GM19099 (cell line): ENCODE measurements at regions not wholly inside any gene's neighbourhood (a gene's known extent, or its start where the extent isn't known, plus 50 kb on each side); places are given as distances from the start of the nearest gene placed in this dataset.

Source experiments
- POLR2A ChIP-seq: IDR thresholded peaks from 3 replicates; pipeline ENCODE4 v1.6.1; 2011; ENCODE audit warnings: low read depth; ENCODE audit not compliant: insufficient read length; ENCODE audit errors: extremely low read depth

- no peak for TF ChIP-seq POLR2A
Observed at GRCh38 chr1:4557949-4558348, 96.5 kb upstream of the AJAP1 start.

GRCh38 chr1:4561205-4561604 is 93.2 kb upstream of the AJAP1 start:
- TF ChIP-seq POLR2A = no peak

- TF ChIP-seq POLR2A = no peak
Observed at GRCh38 chr1:4562321-4562720, 92.1 kb upstream of the AJAP1 start.

GRCh38 chr1:4563586-4563985 is 90.8 kb upstream of the AJAP1 start:
- TF ChIP-seq POLR2A = no peak

- TF ChIP-seq POLR2A = no peak
Observed at GRCh38 chr1:4564051-4564450, 90.4 kb upstream of the AJAP1 start.

GRCh38 chr1:4565166-4565565 is 89.2 kb upstream of the AJAP1 start:
- TF ChIP-seq POLR2A = no peak

- no peak for TF ChIP-seq POLR2A
Observed at GRCh38 chr1:4565801-4566449, 88.5 kb upstream of the AJAP1 start.

GRCh38 chr1:4571263-4571662 is 83.1 kb upstream of the AJAP1 start:
- TF ChIP-seq POLR2A = no peak

GRCh38 chr1:4573526-4573925 is 80.9 kb upstream of the AJAP1 start:
- no peak for TF ChIP-seq POLR2A

GRCh38 chr1:4581807-4582206 is 72.6 kb upstream of the AJAP1 start:
- TF ChIP-seq POLR2A = no peak

- no peak for TF ChIP-seq POLR2A
Observed at GRCh38 chr1:4584449-4584848, 70.0 kb upstream of the AJAP1 start.

- TF ChIP-seq POLR2A = no peak
Observed at GRCh38 chr1:4585216-4585615, 69.2 kb upstream of the AJAP1 start.

GRCh38 chr1:4585705-4586104 is 68.7 kb upstream of the AJAP1 start:
- TF ChIP-seq POLR2A = no peak

GRCh38 chr1:4586611-4587160 is 67.7 kb upstream of the AJAP1 start:
- no peak for TF ChIP-seq POLR2A

- TF ChIP-seq POLR2A = no peak
Observed at GRCh38 chr1:4587721-4588120, 66.7 kb upstream of the AJAP1 start.

GRCh38 chr1:4590756-4591155 is 63.7 kb upstream of the AJAP1 start:
- TF ChIP-seq POLR2A = no peak

GRCh38 chr1:4591926-4592325 is 62.5 kb upstream of the AJAP1 start:
- TF ChIP-seq POLR2A = no peak
